GM12878 (cell line): ENCODE measurements at regions not wholly inside any gene's neighbourhood (a gene's known extent, or its start where the extent isn't known, plus 50 kb on each side); places are given as distances from the start of the nearest gene placed in this dataset.

Source experiments
- ATAC-seq: fragments of 200-7000 bp; cut with Tn5 transposase; 3 replicates; pipeline ENCODE4 v1.9.1; 2020; ENCODE audit warnings: mild to moderate bottlenecking, moderate library complexity
- BruUV-seq: library from RNA; stranded (reverse); fragments of 400-500 nt; replicated peaks from 2 replicates; lab custom pipeline; 2021; lab: Mats Ljungman, UMichigan
- CTCF ChIA-PET: fragments of 300-600 bp; sonication (Branson Sonifier 250); formaldehyde crosslinking; extraction: SDS; loops from one replicate; lab custom pipeline; 2021; ENCODE audit warnings: inconsistent platforms; lab: Yijun Ruan, JAX
- POLR2A ChIA-PET: fragments of 350-600 bp; formaldehyde crosslinking; extraction: SDS; loops from one replicate; lab custom pipeline; 2021; ENCODE audit warnings: inconsistent platforms; lab: Charles Lee
- RAD21 ChIA-PET: fragments of 300-600 bp; sonication (Branson Sonifier 250); formaldehyde crosslinking; loops from one replicate; lab custom pipeline; 2023; ENCODE audit warnings: antibody characterized with exemption; ENCODE audit not compliant: unreplicated experiment; lab: Charles Lee
- SMC1A ChIA-PET: fragments of 300-600 bp; sonication (Branson Sonifier 250); formaldehyde crosslinking; loops from one replicate; lab custom pipeline; 2023; ENCODE audit not compliant: unreplicated experiment, uncharacterized antibody; lab: Charles Lee
- DNase-seq: peaks from one replicate; pipeline ENCODE4 v3.0.0-alpha.2; 2011; ENCODE audit warnings: low read depth, low spot score
- FAIRE-seq: peaks from 3 replicates; lab custom pipeline; 2011; peaks lifted over from hg19 to GRCh38; lab: Jason Lieb, UNC
- H2AFZ ChIP-seq: 2 replicates; pipeline ENCODE4 v1.6.0; 2011; ENCODE audit warnings: low read depth, low read length, control low read depth; ENCODE audit not compliant: control insufficient read depth
- H3K27ac ChIP-seq: 2 replicates; pipeline ENCODE4 v1.5.1; 2011; ENCODE audit warnings: control low read depth; ENCODE audit not compliant: control insufficient read depth, insufficient read depth
- H3K27me3 ChIP-seq, 2 experiments: replicated peaks in 1 of 2; 2 replicates each; pipeline versions ENCODE4 v1.6.0 to v1.6.1; 2011; ENCODE audit warnings: low read length in 1 of 2; ENCODE audit not compliant: control insufficient read depth in 2 of 2, insufficient read depth in 2 of 2
- H3K36me3 ChIP-seq, 2 experiments: 2 replicates each; pipeline ENCODE4 v1.5.1; 2011; ENCODE audit warnings: low read length in 1 of 2; ENCODE audit not compliant: control insufficient read depth in 2 of 2, insufficient read depth in 2 of 2
- H3K4me1 ChIP-seq: 2 replicates; pipeline ENCODE4 v1.6.1; 2011; ENCODE audit warnings: mild to moderate bottlenecking, low read length, moderate library complexity, mixed read lengths; ENCODE audit not compliant: control insufficient read depth, insufficient read depth
- H3K4me2 ChIP-seq: 2 replicates; pipeline ENCODE4 v1.6.0; 2011; ENCODE audit warnings: control low read depth; ENCODE audit not compliant: control insufficient read depth, insufficient read depth
- H3K4me3 ChIP-seq: fragments of 200-600 bp; sonication (generic); 2 replicates; pipeline ENCODE4 v1.5.1; 2016
- H3K79me2 ChIP-seq: 2 replicates; pipeline ENCODE4 v1.6.0; 2011; ENCODE audit warnings: low read length; ENCODE audit not compliant: control insufficient read depth, insufficient read depth
- H3K9ac ChIP-seq: 2 replicates; pipeline ENCODE4 v1.8.0; 2011; ENCODE audit warnings: low read length, control low read depth, mixed read lengths; ENCODE audit not compliant: control insufficient read depth, insufficient read depth
- H3K9me3 ChIP-seq: replicated peaks from 3 replicates; pipeline ENCODE4 v1.5.1; 2011; ENCODE audit warnings: mild to moderate bottlenecking, low read length; ENCODE audit not compliant: control insufficient read depth, insufficient read depth
- H4K20me1 ChIP-seq: 2 replicates; pipeline ENCODE4 v1.6.0; 2011; ENCODE audit not compliant: control insufficient read depth, insufficient read depth
- HDAC6 ChIP-seq: fragments of 200-600 bp; sonication (generic); IDR thresholded peaks from one replicate; pipeline ENCODE4 v1.8.0; 2017; ENCODE audit warnings: antibody characterized with exemption; ENCODE audit not compliant: unreplicated experiment
- KDM1A ChIP-seq: fragments of 200-600 bp; sonication (generic); IDR thresholded peaks from 2 replicates; pipeline ENCODE4 v1.6.1; 2016; ENCODE audit warnings: borderline replicate concordance
- MYC ChIP-seq: IDR thresholded peaks from 2 replicates; pipeline ENCODE4 v1.6.1; 2011; ENCODE audit warnings: mild to moderate bottlenecking, low read length, moderate library complexity, inconsistent platforms; ENCODE audit not compliant: insufficient read depth, insufficient replicate concordance, insufficient read length, severe bottlenecking
- TAF1 ChIP-seq: IDR thresholded peaks from 2 replicates; pipeline ENCODE4 v1.6.1; 2011; ENCODE audit warnings: mild to moderate bottlenecking, low read depth, low read length, borderline replicate concordance
- in situ Hi-C: fragments of 300-500 bp; cut with MboI; formaldehyde crosslinking; loops from 9 replicates; pipeline ENCODE4 v1.14.3; 2018; ENCODE audit warnings: mixed read lengths
- intact Hi-C: fragments of 100-400 bp; cut with micrococcal nuclease; formaldehyde crosslinking; loops from one replicate; pipeline ENCODE4 v1.14.2; 2022; ENCODE audit not compliant: unreplicated experiment
- TF ChIP-seq, protein P1 (sequence below): fragments of 450-650 bp; IDR thresholded peaks from 2 replicates; pipeline ENCODE4 v1.6.1; 2016; ENCODE audit warnings: mild to moderate bottlenecking
- TF ChIP-seq, protein P2 (sequence below): fragments of 150-350 bp; IDR thresholded peaks from 2 replicates; pipeline ENCODE4 v1.6.1; 2016; ENCODE audit warnings: low read depth, low read length

DNA sequence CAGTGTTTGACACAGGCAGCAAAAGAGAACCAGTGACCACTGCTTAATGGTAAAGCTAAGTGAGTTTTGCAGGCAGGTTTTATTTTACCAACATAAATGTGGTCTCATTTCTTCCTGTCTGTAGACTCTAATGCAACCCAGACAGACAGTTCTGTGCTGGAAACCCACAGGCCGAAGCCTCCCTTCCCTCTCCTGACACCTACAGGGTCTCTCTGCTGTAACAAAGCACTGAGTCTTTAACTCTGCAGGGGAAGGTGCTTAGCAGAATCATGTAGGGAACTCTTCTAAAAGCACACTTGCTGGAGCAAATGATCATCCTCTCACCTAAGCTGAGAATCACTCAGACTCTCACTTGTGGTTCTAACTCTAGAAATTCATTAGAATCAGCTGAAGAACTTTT, 200.3 kb downstream of the KBTBD8 start (continued):
- TF ChIP-seq, protein P1, sequence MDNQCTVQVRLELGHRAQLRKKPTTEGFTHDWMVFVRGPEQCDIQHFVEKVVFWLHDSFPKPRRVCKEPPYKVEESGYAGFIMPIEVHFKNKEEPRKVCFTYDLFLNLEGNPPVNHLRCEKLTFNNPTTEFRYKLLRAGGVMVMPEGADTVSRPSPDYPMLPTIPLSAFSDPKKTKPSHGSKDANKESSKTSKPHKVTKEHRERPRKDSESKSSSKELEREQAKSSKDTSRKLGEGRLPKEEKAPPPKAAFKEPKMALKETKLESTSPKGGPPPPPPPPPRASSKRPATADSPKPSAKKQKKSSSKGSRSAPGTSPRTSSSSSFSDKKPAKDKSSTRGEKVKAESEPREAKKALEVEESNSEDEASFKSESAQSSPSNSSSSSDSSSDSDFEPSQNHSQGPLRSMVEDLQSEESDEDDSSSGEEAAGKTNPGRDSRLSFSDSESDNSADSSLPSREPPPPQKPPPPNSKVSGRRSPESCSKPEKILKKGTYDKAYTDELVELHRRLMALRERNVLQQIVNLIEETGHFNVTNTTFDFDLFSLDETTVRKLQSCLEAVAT, result no peak
- TF ChIP-seq KDM1A (no peak), MYC (no peak)

DNA sequence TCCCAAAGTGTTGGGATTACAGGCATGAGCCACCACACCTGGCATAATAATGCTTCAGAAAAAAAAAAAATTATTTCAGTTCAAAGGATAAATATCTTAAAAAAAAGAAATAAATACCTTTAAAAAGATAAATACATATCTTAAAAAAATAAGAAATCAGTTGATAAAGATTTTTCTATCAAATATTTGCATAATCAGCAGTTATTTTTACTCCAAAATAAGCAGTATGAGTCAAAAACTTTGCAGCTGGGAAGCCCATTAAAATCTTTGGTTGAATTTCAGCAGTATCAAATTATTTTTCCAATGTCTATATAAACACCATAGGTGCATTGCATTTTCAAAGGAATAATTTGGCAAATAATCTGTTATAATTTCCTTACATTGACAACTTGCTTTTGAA, 202.5 kb downstream of the KBTBD8 start:
- H3K79me2 ChIP-seq, result no peaks in the 10 kb centered on the region
- no peak for DNase-seq

More for the DNA sequence above, 202.5 kb downstream of the KBTBD8 start:
- Histone ChIP-seq H3K9me3 (no peaks in the 10 kb centered on the region), H2AFZ (no peak overlapping the region), H4K20me1 (no peaks in the 10 kb centered on the region), H3K27ac (no peak overlapping the region), H3K4me3 (no peak overlapping the region), H3K9ac (no peak overlapping the region), H3K27me3 (no peaks in the 10 kb centered on the region), H3K36me3 (no peaks in the 10 kb centered on the region), H3K4me1 (no peaks in the 10 kb centered on the region), H3K4me2 (no peak overlapping the region)
- ChIA-PET CTCF (no interaction called here), SMC1A (no interaction called here), POLR2A (no interaction called here), RAD21 (no interaction called here)
- in situ Hi-C loops (no loop called here), intact Hi-C loops (no loop called here)
- BruUV-seq, result no TSS peak
- FAIRE-seq, result no peak
- TF ChIP-seq, protein P2, sequence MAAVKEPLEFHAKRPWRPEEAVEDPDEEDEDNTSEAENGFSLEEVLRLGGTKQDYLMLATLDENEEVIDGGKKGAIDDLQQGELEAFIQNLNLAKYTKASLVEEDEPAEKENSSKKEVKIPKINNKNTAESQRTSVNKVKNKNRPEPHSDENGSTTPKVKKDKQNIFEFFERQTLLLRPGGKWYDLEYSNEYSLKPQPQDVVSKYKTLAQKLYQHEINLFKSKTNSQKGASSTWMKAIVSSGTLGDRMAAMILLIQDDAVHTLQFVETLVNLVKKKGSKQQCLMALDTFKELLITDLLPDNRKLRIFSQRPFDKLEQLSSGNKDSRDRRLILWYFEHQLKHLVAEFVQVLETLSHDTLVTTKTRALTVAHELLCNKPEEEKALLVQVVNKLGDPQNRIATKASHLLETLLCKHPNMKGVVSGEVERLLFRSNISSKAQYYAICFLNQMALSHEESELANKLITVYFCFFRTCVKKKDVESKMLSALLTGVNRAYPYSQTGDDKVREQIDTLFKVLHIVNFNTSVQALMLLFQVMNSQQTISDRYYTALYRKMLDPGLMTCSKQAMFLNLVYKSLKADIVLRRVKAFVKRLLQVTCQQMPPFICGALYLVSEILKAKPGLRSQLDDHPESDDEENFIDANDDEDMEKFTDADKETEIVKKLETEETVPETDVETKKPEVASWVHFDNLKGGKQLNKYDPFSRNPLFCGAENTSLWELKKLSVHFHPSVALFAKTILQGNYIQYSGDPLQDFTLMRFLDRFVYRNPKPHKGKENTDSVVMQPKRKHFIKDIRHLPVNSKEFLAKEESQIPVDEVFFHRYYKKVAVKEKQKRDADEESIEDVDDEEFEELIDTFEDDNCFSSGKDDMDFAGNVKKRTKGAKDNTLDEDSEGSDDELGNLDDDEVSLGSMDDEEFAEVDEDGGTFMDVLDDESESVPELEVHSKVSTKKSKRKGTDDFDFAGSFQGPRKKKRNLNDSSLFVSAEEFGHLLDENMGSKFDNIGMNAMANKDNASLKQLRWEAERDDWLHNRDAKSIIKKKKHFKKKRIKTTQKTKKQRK, result no peak
- TF ChIP-seq HDAC6, result no peak
- no peak for TF ChIP-seq TAF1
- ATAC-seq, result no peak
